NCI-H82 treated with DMSO at 0.1 percent for 48 hours (cell line): ENCODE measurements at regions not wholly inside any gene's neighbourhood (a gene's known extent, or its start where the extent isn't known, plus 50 kb on each side); places are given as distances from the start of the nearest gene placed in this dataset.

Experiments used
- DNase-seq: peaks from one replicate; lab custom pipeline; 2025; ENCODE audit not compliant: unreplicated experiment; lab: John Stamatoyannopoulos, UW

DNA sequence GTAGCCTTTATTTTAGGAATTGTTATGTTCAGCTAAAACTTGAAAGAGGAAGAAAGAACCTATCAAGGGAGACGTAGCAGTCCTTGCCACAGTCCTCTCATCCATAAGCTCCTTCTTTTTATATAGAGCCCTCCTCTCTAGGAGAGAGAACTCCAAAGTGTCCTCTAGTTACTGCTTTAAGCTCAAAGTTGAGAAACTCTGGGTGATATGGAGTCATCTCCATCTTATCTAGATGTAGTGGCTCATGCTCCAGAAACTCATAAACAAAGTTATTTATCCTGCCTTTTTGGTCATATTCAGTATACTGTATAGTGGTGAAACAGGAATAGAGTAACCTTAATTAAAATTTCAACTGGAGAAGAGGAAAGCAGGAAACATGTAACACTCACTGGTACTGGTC is 90.4 kb upstream of the ATF7IP start:
- DNase-seq = no peak

DNA sequence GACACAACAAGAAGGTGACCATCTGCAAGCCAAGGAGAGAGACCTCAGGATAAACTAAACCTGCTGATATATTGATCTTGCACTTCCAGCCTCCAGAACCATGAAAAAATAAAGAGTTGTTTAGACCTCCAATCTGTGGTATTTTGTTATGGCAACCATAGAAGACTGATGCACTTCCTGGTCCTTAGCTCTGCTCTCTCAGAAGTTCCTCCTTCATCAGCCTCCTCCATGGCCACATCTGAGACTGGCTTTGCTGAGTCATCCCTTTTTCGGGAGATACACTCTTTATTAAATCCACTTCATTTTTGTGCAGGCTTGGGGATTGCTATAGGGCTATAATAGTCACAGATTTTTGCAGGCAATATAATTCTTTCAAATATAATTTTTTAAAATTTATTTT is 89.6 kb upstream of the ATF7IP start:
- DNase-seq = no peak

DNA sequence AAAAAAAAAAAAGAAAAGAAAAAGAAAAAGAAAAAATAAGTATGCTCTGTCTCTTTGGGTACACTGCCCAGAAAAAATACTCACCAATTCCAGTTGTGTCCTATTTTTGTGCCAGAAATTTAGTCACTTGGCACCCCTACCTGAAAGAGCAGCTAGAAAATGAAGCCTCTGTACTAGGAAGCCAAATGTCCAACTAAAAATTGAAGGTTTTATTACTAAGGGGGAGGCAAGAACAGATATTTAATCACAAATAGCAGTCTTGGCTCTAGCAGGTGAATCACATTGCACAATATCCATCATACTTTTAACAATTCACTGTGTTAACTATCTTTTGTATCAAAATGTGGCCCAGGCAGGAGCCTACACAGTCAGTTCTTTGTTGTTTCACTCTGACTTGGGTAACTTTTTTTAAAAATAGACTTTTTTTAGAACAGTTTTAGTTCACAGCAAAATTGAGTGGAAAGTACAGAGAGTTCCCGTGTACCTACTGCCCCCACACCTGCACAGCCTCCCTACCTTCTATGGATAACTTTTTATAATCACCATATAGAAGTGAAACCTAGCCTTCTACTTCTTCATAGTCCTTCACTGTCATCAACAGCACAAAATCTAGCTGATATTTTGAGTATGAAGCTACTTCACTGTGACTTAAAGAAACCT is 87.1 kb upstream of the ATF7IP start:
- DNase-seq = no peak

DNA sequence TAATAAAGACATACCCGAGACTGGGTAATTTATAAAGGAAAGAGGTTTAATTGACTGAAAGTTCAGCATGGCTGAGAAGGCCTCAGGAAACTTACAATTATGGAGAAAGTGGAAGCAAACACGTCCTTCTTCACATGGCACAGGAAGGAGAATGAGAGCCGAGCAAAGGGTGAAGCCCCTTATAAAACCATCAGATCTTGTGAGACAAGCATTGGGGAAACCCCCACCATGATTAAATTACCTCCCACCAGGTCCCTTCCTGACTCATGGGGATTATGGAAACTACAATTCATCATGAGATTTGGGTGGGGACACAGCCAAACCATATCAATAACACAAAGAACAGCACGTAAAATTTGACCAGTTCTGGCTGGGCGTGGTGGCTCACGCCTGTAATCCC is 85.6 kb upstream of the ATF7IP start:
- no peak for DNase-seq

DNA sequence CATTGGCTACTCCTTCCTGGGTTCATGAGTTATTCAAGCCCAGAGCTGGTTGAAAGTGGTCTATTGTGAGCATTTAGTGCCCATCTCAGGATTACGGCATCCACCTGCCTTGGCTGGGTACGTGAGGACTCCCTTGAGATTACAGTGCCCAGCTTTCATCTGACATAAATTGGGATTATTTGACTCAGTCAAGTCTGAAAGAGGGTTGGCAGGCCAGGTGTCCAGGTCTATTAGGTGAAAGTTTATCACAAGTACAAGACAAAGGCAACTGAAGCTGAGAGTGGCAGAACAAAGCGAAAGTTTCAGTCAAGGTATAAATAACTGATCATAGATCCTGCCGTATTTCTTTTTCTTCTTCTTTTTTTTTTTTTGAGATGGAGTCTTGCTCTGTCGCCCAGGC is 84.6 kb upstream of the ATF7IP start:
- DNase-seq = no peak

DNA sequence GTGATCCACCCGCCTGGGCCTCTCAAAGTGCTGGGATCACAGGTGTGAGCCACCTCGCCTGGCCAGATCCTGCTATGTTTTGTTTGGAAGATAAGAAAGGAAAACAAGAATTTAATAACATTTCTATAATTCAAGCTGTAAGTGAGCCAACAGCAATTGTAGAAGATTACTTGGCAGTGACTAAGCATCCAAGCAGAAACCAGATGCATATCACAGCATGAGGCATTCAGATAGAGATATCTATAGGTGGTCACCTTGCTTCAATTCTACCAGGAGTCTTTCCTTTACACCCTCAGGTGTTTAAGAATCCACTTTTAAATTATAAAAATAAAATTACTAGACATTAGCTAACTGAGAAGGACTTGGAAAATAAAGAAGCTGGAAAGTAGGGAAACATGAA is 83.9 kb upstream of the ATF7IP start:
- no peak for DNase-seq

DNA sequence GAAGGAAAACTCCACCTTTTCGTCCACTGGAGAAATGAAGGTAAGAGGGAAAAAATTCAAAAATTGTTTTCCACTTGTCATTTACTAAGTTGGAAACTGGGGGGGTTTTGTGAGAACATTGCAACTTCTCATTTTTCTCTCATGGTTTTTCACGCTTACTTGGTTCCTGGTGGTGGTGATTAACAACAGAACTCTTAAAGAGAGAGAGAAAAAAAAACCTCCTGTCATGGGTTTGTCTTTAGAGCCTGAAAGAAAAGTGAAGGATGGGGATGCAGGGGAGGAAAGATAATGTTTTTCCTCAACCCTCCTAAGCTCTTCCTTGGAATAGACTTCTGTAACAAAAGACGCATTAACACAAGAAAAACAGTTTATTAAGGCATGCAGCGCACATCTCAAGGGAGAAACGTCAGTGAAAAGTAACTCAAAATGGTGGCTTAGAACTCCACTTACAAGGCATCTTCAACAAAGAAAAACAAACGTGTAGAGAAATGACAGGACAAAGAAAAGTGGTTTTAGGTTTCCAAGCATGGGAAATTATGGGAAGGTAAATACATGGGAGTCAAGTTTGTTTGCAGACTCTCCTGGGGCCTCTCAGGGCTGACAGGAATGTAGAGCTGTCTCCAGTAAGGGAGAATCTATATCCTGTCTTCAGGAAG is 81.9 kb upstream of the ATF7IP start:
- no peak for DNase-seq

DNA sequence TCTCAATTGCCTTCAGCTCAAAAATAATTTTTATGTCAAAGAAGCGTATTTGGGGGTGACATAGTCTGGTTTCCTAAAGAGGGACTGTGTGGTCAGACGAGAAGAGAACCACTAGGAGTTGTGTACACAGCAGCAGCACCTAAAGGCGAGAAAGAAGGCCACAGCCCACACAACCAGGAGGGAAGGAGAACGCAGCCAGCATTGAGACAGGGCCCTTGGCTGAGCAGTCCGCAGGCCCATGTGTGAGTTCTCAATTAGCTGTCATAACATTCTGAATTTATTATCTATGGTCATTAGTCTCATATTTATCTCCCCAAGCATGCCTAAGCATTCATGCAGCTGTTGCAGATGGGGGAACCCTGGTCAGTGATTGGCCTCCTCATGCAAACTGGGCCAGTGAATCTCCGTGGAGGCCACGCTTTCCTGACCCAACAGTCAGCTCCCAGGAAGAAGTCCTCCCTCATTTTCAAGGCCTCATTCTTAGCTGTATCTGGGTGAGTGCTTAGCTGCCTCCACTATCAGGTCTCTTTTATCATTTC is 81.2 kb upstream of the ATF7IP start:
- DNase-seq = no peak

DNA sequence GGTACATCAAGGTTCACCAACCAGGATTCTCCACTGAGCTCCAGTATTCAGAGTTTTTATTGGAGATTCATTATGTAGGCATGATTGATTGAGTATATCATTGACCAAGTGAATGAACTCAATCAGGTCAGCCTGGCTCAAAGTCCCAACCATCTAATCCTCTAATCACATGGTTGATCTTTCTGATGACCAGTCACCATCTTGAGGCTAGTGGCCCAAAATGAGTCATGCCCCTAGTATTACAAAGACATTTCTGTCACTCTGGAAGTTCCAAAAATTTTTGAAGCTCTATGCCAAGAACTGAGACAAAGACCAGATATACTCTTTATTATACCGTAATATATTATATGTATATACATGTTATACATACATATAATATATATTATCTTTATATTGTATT is 75.9 kb upstream of the ATF7IP start:
- DNase-seq = no peak

DNA sequence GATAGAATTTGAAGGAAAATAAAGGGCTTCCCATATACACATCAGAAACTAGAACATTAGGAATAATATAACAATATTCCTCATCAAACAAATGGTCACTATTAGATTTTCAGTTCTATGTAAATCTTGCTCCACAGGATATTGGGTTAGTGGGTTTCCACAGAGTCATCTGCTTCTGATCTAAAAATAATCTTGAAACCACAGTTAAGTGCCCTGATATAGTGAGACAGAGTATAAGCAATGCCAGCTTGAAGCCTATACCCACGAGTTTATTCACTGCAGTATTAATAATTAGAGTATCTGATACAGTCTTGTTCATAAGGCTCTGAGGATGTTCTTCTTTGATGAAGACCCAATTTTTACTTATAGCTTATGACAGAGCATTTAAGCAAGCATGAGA is 74.5 kb upstream of the ATF7IP start:
- DNase-seq = no peak

DNA sequence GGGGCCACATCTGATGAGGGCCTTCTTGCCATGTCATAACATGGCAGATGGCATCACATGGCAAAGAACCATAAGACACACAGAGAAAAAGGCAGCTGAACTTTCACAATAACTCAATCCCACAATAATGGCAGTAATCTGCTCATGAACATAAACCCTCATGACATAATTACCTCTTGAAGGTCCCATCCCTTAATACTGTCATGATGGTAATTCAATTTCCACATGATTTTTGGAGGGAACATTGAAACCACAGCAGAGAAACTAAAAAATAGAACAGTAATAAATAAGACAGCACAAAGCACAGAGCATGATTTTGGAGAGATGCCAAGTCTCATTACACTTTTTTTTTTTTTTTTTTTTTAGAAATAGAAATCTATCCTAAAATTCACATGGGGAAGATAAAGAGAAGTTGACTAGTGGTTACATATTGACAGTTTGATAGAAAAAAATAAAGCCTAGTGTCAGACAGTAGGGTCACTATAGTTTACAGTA is 61.8 kb upstream of the ATF7IP start:
- no peak for DNase-seq

DNA sequence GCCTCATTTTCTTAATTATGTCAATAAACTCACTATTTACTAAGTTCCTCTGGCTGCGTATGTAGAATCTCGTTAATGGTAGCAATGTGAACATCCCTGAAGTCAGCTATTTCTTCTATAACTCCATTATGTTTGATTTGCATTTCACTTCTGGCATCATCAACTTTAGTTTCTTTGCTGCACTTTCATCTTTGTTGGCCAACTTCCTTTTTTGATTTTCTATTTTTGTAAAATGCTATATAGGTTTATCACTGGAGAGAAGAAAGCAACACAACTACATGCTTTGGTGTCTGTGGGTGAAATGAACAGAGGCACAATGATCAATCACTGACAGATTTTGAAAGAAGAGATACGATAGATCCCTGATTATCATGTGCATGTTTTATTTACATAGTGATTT is 58.5 kb upstream of the ATF7IP start:
- no peak for DNase-seq

DNA sequence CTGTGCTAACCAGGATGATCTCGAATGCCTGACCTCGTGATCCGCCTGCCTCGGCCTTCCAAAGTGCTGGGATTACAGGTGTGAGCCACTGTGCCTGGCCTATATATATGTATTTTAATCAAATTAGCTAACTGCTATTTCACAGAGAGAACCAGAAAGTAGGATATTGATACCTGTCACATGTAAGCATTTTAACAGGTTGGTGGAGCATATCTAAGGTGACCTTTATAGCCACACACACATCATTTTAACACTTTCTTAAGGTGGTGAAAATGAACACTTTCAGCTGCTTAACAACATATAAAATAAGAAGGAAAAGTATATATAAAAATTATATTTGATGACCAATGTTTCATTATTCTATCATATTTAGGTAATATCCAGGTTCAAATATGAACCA is 57.0 kb upstream of the ATF7IP start:
- no peak for DNase-seq

DNA sequence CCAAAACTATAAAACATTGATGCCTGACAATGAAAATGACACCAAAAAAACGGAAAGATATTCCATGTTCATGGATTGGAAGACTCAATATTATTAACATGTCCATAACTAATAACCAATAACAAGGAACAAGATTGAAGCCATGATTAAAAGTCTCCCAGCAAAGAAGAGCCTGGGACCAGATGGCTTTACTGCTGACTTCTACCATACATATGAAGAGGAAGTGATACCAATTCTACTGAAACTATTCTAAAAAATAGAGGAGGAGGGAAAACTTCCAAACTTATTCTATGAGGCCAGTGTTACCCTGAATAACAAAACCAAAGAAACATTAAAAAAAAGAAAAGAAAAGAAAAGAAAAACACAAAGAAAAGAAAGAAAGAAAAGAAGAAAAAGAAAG is 54.6 kb upstream of the ATF7IP start:
- no peak for DNase-seq

DNA sequence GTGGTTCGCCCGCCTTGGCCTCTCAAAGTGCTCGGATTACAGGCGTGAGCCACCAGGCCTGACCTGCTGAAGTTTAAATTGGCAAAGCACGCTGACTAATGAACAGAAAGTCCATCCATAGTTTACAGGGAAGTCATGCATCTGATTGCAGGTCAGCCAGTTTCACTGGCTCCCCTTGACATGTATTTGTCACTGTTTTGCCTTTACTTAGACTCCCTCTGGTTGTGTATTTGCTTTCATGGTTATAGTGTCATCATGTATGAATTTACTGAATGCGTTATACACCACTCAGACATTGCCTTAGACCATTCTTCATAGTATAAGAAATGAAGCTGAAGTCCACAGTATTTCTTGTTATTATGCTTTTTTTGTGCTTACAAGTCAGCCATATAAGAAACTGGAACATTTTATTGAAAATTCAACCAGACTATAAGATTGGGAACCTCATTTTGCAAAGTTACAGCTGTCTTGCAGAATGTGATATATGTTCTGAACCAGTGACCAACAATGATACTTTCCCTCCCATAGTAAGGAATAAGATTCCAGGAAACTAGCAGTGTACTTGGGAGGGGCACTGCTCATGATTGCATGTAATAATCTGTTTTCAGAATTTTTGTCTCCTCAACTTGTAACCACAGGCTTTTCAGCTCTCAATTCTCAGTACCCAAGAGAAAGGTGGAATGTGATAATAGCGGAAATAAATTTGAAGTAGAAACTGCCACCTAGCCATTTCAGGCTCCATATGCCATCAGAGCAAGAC is 51.9 kb upstream of the ATF7IP start:
- no peak for DNase-seq

DNA sequence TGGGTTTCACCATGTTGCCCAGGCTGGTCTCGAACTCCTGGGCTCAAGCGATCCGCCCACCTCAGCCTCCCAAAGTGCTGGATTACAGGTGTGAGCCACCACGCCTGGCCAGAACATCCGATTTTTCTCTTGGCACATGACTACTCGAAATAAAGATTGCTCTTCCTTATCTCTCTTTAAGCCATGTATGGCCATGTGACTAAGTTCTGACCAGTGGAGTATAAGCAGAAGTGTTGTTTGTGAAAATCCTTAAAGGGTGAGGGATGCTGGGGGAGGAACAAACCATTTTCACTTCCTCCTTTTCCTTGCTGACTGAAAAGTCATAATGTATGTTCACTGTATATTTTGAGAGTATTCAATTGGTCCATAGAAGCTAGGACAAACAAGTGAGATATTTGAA is 50.7 kb upstream of the ATF7IP start:
- no peak for DNase-seq

DNA sequence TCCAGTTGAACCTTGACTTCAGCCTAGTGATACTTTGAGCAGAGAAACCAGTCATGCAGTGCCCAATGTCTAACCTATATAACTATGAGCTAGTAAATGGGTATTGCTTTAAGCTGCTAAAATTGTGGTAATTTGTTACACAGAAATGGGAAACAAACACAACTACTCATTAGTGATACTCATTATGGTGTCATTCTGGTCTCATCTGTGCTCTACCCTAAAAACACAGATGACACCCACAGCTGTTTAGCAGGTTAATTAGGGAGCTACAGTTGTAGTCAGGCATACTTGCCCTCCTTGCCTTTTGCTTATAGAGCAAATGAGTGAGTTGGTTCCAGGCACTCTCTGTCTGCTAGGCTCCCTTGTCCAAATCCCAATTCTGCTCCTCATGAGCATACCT is 50.0 kb upstream of the ATF7IP start:
- DNase-seq = no peak
